Adrenal gland (tissue), 5 donors: ENCODE measurements at regions not wholly inside any gene's neighbourhood (a gene's known extent, or its start where the extent isn't known, plus 50 kb on each side); places are given as distances from the start of the nearest gene placed in this dataset.

Experiments used
- CTCF ChIP-seq, 6 experiments: fragments of 450-650 bp in 4 of 6; fragments of 200-600 bp in 2 of 6; sonication (generic) in 1 of 6; IDR thresholded peaks; 1 replicate in 5 of 6; 2 replicates in 1 of 6; pipeline versions ENCODE4 v1.5.1 to v1.8.0; 2016 to 2021; ENCODE audit warnings: antibody characterized with exemption in 6 of 6, mild to moderate bottlenecking in 2 of 6, moderate library complexity in 1 of 6
- POLR2A ChIP-seq, 2 donors: fragments of 450-650 bp; IDR thresholded peaks; one replicate each; pipeline ENCODE4 v1.6.1; 2017; ENCODE audit warnings: antibody characterized with exemption in 2 of 2, mild to moderate bottlenecking in 2 of 2, moderate library complexity in 1 of 2
- donor health status: DM: no; HTN: no; CAD: no.

- TF ChIP-seq POLR2A (IDR thresholded peaks at IDR 0.05) (no peak), CTCF (IDR thresholded peaks at IDR 0.05) (no peak)
These were observed 659.5 kb downstream of the TSN start for GRCh38 chr2:122414902-122415301.
